Left lung (tissue), 4 donors: ENCODE measurements at regions not wholly inside any gene's neighbourhood (a gene's known extent, or its start where the extent isn't known, plus 50 kb on each side); places are given as distances from the start of the nearest gene placed in this dataset.

Source experiments
- ATAC-seq: fragments of 200-7000 bp; cut with Tn5 transposase; one replicate; pipeline ENCODE4 v1.9.1; 2020; ENCODE audit warnings: moderate library complexity
- DNase-seq, 4 donors: peaks; one replicate each; pipeline ENCODE4 v3.0.0-alpha.2; 2013 to 2020
- H3K27ac ChIP-seq, 2 donors: fragments of 200-600 bp; sonication (generic) in 1 of 2; one replicate each; pipeline versions ENCODE4 v1.5.0 to v1.8.0; 2020 to 2021
- H3K27me3 ChIP-seq, 2 donors: fragments of 200-600 bp; sonication (generic) in 1 of 2; one replicate each; pipeline versions ENCODE4 v1.5.0 to v1.8.0; 2020 to 2021
- H3K36me3 ChIP-seq, 2 donors: fragments of 200-600 bp; sonication (generic) in 1 of 2; one replicate each; pipeline versions ENCODE4 v1.5.0 to v1.8.0; 2020 to 2021
- H3K4me1 ChIP-seq, 2 donors: fragments of 200-600 bp; one replicate each; pipeline ENCODE4 v1.8.0; 2021
- H3K4me3 ChIP-seq, 2 donors: fragments of 200-600 bp; sonication (generic) in 1 of 2; one replicate each; pipeline versions ENCODE4 v1.5.0 to v1.8.0; 2020 to 2021; ENCODE audit warnings: mild to moderate bottlenecking in 1 of 2
- H3K9me3 ChIP-seq, 2 donors: fragments of 200-600 bp; sonication (generic) in 1 of 2; one replicate each; pipeline versions ENCODE4 v1.5.0 to v1.8.0; 2020 to 2021
- intact Hi-C, 2 donors: fragments of 100-400 bp; cut with DNase I; formaldehyde crosslinking; loops; one replicate each; pipeline versions ENCODE4 v1.11.2 to v1.14.2; 2022
- TF ChIP-seq, protein P1 (sequence below), 2 donors: fragments of 200-600 bp; sonication (generic) in 1 of 2; IDR thresholded peaks; one replicate each; pipeline versions ENCODE4 v1.5.0 to v1.8.0; 2021; ENCODE audit warnings: antibody characterized with exemption in 2 of 2
- donor health status: DM: no; HTN: yes; CAD: no.
- donor health status: DM: no; HTN: no; CAD: no.

GRCh38 chr6:73969971-73970970 is 274.3 kb downstream of the CD109 start:
- intact Hi-C loops, result no loop called here
- Histone ChIP-seq H3K27ac (no peak overlapping the region), H3K4me1 (no peaks in the 10 kb centered on the region), H3K36me3 (no peaks in the 10 kb centered on the region), H3K4me3 (no peak overlapping the region), H3K27me3 (no peaks in the 10 kb centered on the region), H3K9me3 (no peaks in the 10 kb centered on the region)
- DNase-seq, result peak in 2 of 4 donors; percentile 16 to 22
- ATAC-seq, result peak; percentile 74
- TF ChIP-seq, protein P1, sequence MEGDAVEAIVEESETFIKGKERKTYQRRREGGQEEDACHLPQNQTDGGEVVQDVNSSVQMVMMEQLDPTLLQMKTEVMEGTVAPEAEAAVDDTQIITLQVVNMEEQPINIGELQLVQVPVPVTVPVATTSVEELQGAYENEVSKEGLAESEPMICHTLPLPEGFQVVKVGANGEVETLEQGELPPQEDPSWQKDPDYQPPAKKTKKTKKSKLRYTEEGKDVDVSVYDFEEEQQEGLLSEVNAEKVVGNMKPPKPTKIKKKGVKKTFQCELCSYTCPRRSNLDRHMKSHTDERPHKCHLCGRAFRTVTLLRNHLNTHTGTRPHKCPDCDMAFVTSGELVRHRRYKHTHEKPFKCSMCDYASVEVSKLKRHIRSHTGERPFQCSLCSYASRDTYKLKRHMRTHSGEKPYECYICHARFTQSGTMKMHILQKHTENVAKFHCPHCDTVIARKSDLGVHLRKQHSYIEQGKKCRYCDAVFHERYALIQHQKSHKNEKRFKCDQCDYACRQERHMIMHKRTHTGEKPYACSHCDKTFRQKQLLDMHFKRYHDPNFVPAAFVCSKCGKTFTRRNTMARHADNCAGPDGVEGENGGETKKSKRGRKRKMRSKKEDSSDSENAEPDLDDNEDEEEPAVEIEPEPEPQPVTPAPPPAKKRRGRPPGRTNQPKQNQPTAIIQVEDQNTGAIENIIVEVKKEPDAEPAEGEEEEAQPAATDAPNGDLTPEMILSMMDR (IDR thresholded peaks at IDR 0.05), result peak in 1 of 2 donors; percentile 28

GRCh38 chr6:73968221-73968757 is 272.3 kb downstream of the CD109 start:
- TF ChIP-seq, protein P1 (IDR thresholded peaks at IDR 0.05), result no peak
- no peaks in the 10 kb centered on the region for H3K36me3 ChIP-seq
- H3K27me3 ChIP-seq, result no peaks in the 10 kb centered on the region
- no peak for DNase-seq
- H3K27ac ChIP-seq, result no peak overlapping the region
- H3K9me3 ChIP-seq, result no peaks in the 10 kb centered on the region
- ATAC-seq, result no peak
- intact Hi-C loops, result no loop called here
- no peak overlapping the region for H3K4me3 ChIP-seq
- no peaks in the 10 kb centered on the region for H3K4me1 ChIP-seq

GRCh38 chr6:73965539-73966029 is 269.6 kb downstream of the CD109 start:
- DNase-seq (no peak), ATAC-seq (no peak)
- no peaks in the 10 kb centered on the region for H3K36me3 ChIP-seq
- intact Hi-C loops, result no loop called here
- no peaks in the 10 kb centered on the region for H3K9me3 ChIP-seq
- no peaks in the 10 kb centered on the region for H3K4me1 ChIP-seq
- H3K4me3 ChIP-seq, result no peak overlapping the region
- H3K27me3 ChIP-seq, result no peaks in the 10 kb centered on the region
- TF ChIP-seq, protein P1 (IDR thresholded peaks at IDR 0.05), result no peak
- no peak overlapping the region for H3K27ac ChIP-seq

DNA sequence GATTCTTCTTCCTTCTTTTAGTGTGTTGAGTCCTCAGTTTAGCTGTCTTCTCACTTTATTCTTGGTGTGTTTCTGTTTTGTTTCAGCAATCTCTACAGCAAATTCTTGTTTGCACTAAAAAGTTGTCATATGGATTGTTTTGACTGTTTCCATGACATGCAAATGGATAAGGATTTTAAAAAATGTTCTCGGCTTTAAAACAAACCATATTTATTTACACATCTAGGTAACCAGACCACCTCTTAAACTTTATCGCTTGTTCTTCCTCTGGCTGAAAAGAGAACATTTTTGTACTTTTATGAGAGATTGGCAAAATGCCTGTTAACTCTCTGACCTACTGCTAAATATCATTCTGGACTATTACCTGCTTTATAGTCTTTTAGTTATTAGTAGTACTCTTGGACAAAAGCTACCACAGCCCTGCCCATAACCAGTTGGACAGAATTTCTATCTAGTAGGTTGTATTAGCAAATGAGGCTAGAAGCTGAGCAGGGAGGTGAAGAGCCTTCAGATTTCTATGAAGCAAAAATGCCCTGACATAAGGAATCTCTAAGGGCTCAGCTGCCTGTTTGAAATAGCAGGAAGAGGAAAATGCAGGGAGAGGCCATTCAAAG is 268.3 kb downstream of the CD109 start:
- ATAC-seq (no peak), DNase-seq (no peak)
- no peak overlapping the region for H3K4me3 ChIP-seq
- intact Hi-C loops, result no loop called here
- TF ChIP-seq, protein P1 (IDR thresholded peaks at IDR 0.05), result no peak
- H3K27ac ChIP-seq, result no peak overlapping the region
- H3K36me3 ChIP-seq, result no peaks in the 10 kb centered on the region
- H3K4me1 ChIP-seq, result no peaks in the 10 kb centered on the region
- no peaks in the 10 kb centered on the region for H3K27me3 ChIP-seq
- H3K9me3 ChIP-seq, result no peaks in the 10 kb centered on the region

DNA sequence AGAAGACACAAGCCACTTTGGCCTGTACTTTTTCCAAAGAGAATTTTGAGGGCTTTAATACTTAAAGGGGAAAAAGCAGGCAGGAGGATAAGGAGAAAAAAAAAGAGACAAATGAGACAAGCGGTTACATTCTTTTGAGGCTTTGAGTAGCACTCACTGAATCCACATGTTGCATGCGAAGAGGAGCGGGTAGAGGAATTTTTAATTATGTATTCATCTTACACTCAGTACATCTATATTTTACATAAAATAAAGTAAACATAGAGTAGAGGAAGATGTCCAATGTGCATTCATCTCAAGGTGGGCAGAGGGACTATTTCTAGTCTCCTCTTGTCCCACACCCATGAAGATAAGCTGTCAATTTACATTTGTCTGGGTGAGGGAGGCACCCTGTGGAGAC is 266.9 kb downstream of the CD109 start:
- H3K27ac ChIP-seq, result no peak overlapping the region
- no peaks in the 10 kb centered on the region for H3K36me3 ChIP-seq
- H3K27me3 ChIP-seq, result no peaks in the 10 kb centered on the region
- TF ChIP-seq, protein P1 (IDR thresholded peaks at IDR 0.05), result no peak
- H3K9me3 ChIP-seq, result no peaks in the 10 kb centered on the region
- DNase-seq (no peak), ATAC-seq (no peak)
- H3K4me3 ChIP-seq, result no peak overlapping the region
- no peaks in the 10 kb centered on the region for H3K4me1 ChIP-seq
- intact Hi-C loops, result no loop called here
